Astrocyte of the hippocampus (primary cell): ENCODE measurements at regions not wholly inside any gene's neighbourhood (a gene's known extent, or its start where the extent isn't known, plus 50 kb on each side); places are given as distances from the start of the nearest gene placed in this dataset.

Source experiments
- DNase-seq: peaks from one replicate; pipeline ENCODE4 v3.0.0; 2011; ENCODE audit warnings: low read depth, low spot score

GRCh38 chr5:158644301-158644700, 455.4 kb downstream of the EBF1 start:
- no peak for DNase-seq

GRCh38 chr5:158643840-158644239, 455.9 kb downstream of the EBF1 start:
- no peak for DNase-seq

- DNase-seq: no peak
These were observed 456.8 kb downstream of the EBF1 start for GRCh38 chr5:158642879-158643278.

GRCh38 chr5:158641016-158641415, 458.7 kb downstream of the EBF1 start:
- no peak for DNase-seq

GRCh38 chr5:158640593-158640980, 459.1 kb downstream of the EBF1 start:
- DNase-seq: no peak

- no peak for DNase-seq
These were observed 459.7 kb downstream of the EBF1 start for GRCh38 chr5:158639881-158640592.

GRCh38 chr5:158638396-158638795, 461.3 kb downstream of the EBF1 start:
- peak; percentile 12 for DNase-seq

- no peak for DNase-seq
These were observed 462.7 kb downstream of the EBF1 start for GRCh38 chr5:158637039-158637438.

DNA sequence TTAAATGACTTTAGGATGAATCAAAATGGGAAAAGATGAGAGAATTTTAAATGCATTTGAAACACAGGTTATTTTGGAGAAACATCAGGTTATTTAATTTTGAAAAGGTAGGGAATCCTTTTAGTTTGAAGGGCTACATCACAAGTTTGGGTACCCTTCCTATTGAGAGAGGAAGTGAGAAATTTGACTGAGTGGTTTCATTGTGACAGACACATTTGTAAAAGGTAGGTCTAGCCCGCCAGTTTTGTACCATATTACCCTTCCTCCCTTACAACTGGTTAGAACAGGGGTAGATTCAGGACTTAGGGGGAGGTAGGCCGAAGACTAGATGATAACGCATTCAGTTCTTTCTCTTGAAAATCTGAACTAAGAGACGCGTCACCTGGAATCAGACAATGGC, 464.2 kb downstream of the EBF1 start:
- no peak for DNase-seq

GRCh38 chr5:158634714-158635113, 465.0 kb downstream of the EBF1 start:
- no peak for DNase-seq

DNA sequence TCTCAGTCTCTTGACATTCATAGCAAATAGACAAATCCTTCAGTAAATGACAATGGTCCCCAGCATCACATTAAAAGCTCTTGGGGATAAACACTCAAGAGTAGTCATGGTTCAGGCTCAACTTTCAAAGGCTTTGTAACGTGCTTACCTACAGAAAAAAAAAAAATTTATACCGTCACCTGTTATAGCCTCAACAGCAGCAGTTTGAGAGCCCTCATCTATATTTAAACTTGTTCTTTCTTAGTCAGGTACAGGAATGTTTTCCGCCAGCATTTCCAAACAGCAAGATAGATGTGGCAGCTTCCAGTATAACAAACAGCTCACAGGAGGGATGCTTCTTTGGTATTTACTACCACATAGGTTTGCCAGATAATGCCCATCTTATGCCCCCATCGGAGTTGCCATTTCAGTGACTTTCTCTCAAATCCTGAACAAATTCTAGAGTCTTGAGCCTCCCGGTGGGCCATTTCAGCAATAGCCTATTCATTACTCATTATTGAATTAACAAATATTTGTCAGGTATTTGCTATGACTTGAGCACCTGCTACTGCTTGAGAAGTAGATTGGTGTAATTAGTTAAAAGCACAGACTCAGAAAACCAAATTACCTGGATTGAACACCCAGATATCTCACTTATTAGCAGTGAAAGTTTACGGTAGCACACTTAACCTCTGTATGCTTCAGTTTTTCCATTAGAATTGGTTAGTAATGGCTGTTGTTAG, 470.0 kb downstream of the EBF1 start:
- no peak for DNase-seq

GRCh38 chr5:158626718-158627117, 473.0 kb downstream of the EBF1 start:
- no peak for DNase-seq

DNA sequence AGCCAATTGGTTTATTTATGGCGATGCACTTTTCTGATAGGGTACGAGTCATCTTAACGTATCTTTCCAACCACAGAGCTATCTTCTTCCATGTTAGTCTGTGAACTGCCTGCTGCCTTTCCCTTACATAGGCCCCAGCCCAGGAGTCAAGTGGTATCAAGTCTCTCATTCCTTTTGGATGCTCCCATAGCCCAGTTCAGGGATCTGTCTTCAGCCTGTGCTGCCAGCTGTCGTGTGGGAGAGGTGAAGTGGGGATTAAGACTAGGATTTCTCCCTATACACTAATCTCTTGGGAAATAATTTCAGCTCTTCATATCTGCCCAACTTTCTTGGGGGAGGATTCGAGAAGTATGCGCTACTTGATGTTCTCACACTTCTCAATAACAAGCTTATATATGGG, 475.7 kb downstream of the EBF1 start:
- DNase-seq: no peak

DNA sequence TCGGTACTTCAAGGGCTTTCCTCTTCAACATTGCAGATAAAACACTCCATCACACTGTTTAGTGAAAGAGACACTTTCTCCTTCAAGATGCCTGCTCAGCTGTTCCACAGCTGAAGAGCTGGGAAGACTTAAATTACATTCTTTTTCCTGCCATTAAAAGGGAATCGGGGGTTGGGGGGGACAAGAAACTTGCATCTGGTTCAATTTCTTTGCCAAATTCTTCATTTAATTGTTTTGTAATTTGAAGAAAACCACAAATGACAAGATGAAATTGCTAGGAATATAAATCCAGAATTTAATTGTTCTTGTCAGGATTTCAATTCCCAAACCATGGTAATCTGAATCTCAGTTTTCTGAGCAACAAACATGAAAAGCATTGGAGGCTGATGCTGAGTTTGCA, 478.3 kb downstream of the EBF1 start:
- DNase-seq: no peak

- no peak for DNase-seq
These were observed 480.5 kb downstream of the EBF1 start for GRCh38 chr5:158619083-158619788.

DNA sequence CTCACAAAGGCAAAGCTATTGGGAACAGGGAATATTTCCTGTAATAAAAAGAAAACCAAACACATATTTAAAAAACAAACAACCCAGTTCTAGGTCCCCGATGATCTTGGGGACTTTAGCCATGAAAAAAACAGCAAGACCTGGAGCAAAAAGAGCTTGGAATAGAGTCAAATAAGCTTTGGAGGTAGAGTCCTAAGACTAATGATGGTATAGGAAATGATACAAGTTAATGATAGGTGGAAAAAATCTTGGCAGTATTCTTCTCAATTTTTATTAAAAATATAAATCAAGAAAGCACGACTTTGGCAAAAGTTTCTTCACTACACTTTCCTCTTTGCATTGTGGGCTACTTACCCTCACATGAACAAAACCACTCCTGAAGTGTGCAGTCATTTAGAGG, 481.5 kb downstream of the EBF1 start:
- DNase-seq: no peak

- no peak for DNase-seq
These were observed 483.0 kb downstream of the EBF1 start for GRCh38 chr5:158616707-158617106.

DNA sequence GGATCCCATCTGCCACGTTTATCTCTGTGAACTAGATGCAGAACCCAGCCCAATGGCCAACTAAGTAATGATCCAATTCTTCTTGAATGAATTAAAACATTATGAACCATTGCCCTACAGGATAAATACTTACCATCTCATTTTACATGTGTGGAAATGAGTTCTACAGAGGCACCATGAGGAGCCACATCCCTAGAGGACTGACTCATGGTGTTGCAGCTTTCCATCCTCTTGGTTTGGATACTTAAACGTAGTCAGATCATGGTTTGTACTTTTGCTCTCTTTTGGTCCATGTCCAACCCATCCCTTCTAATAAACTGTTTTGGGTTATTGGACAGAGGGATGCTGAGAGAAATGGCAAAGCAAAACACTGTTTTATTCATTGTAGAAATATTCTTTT, 484.8 kb downstream of the EBF1 start:
- no peak for DNase-seq

DNA sequence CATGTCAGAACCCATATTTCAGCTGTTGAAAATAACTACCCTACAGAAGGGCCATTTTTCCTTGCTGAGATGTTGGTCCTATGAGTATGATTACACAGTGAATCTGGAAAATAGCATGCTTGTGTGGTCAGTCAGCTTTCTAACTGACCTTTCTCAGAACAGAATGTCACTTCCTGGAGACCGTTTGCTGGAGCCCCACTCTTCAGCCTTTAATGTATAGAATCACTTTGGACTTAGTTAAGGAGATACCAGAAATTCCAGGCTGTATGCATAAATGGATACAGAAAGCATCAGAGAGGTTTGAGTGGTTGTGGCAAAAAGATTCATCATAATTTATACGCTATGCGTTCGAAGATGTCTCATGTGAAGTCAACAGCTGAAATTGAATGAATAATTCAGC, 488.1 kb downstream of the EBF1 start:
- DNase-seq: no peak

DNA sequence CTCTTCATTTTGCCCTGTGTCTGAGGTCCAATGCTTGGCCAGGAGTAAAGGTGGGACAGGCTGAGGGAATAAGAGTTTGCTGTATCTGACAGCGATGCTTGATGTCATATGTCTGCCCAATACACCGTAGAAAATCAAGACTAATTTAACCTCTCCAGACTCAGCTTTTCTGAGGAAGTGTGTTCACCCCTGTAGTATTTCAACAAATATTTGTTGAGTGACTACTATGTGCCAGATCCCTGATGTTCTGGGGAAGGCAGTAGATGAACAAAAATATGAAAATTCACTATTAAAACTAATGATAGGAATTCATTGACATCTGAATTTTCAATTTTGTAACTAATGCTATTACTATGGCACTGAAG, 489.7 kb downstream of the EBF1 start:
- no peak for DNase-seq

- peak; percentile 64 for DNase-seq
These were observed 490.2 kb downstream of the EBF1 start for GRCh38 chr5:158609333-158610050.

DNA sequence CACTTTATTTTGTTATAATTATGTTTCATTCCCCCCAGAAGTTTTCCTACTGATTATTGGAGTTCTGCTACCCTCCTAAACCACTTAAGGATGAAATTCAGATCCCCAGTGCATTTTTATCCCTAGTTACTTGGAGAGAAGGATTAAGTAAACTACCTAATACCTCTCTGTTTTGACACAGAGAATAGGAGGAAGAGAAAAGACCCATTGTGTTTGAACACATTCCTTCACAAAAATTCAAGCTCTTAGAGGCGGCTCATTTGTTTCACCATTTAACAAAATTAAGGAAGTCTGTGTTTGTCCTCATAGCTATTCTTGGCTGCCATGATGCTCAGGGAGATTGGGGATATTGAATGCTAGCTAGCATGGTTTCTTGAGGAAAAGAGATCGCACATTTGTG, 492.6 kb downstream of the EBF1 start:
- no peak for DNase-seq
